Ovary (tissue), 7 donors: ENCODE measurements at regions not wholly inside any gene's neighbourhood (a gene's known extent, or its start where the extent isn't known, plus 50 kb on each side); places are given as distances from the start of the nearest gene placed in this dataset.

Source experiments
- DNase-seq, 5 donors: peaks; one replicate each; pipeline ENCODE4 v3.0.0-alpha.2; 2019 to 2020
- H3K27ac ChIP-seq, 2 donors: fragments of 200-600 bp; one replicate each; pipeline versions ENCODE4 v1.5.1 to v1.8.0; 2019 to 2022
- H3K27me3 ChIP-seq: fragments of 200-600 bp; one replicate; pipeline ENCODE4 v1.8.0; 2022
- H3K36me3 ChIP-seq: fragments of 200-600 bp; sonication (generic); one replicate; pipeline ENCODE4 v1.5.1; 2019
- H3K4me1 ChIP-seq: one replicate; pipeline ENCODE4 v1.8.1; 2013; ENCODE audit warnings: mild to moderate bottlenecking, moderate library complexity; ENCODE audit not compliant: insufficient read depth
- H3K4me3 ChIP-seq: fragments of 200-600 bp; sonication (generic); one replicate; pipeline ENCODE4 v1.5.1; 2017
- H3K9me3 ChIP-seq, 2 donors: fragments of 200-600 bp in 1 of 2; sonication (generic) in 1 of 2; one replicate each; pipeline versions ENCODE4 v1.5.1 to v1.8.1; 2013 to 2019; ENCODE audit warnings: mild to moderate bottlenecking in 1 of 2, moderate library complexity in 1 of 2
- EP300 ChIP-seq: sonication (generic); formaldehyde crosslinking; IDR thresholded peaks from one replicate; pipeline ENCODE4 v1.6.1; 2017; ENCODE audit warnings: antibody characterized with exemption
- POLR2A ChIP-seq: fragments of 450-650 bp; IDR thresholded peaks from one replicate; pipeline ENCODE4 v1.6.1; 2017; ENCODE audit warnings: antibody characterized with exemption, mild to moderate bottlenecking, moderate library complexity
- WGBS, 3 donors: extraction: QIAGEN DNeasy Blood & Tissue Kit in 1 of 3; methylation state at CpG; one replicate each; pipeline versions ENCODE4 v1.1.5 to v1.1.7; 2013 to 2017; 5-methylcytosine and 5-hydroxymethylcytosine counted together
- intact Hi-C, 4 donors: fragments of 100-400 bp; cut with DNase I; formaldehyde crosslinking; loops; one replicate each; pipeline versions ENCODE4 v1.11.0 to v1.15.1; 2022 to 2023
- TF ChIP-seq, protein P1 (sequence below), 3 donors: fragments of 450-650 bp in 2 of 3; fragments of 200-600 bp in 1 of 3; IDR thresholded peaks; one replicate each; pipeline versions ENCODE4 v1.5.1 to v1.8.0; 2016 to 2022; ENCODE audit warnings: antibody characterized with exemption in 3 of 3, mild to moderate bottlenecking in 1 of 3
- donor health status: DM: no; HTN: no; CAD: no; lungs with moderate emphysema.
- donor health status: DM: no; HTN: no; CAD: no.
- donor health status: Bipolar disorder and iron deficiency.
- donor health status: DM: no; HTN: no; CAD: no.
- donor health status: DM: yes; HTN: yes; CAD: no.

DNA sequence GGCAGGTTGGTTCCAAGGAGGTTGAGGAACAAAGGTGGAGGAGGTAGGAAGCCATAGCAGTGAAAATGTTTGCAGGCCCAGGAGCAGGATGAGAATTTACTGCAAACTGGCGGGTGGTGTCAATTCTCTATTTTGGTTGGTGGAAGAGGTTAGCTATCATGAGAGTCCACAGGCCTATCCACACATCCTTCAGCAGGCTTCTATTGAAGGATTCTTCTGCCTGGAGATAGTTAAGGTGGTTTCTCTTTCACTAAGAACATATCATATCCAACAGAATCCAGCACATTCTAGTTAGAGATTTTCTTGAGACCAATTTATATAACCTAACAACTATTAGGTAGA lies 68.9 kb upstream of the DYRK2 start:
- H3K36me3 ChIP-seq: no peaks in the 10 kb centered on the region
- DNase-seq: no peak
- no peaks in the 10 kb centered on the region for H3K27me3 ChIP-seq
- TF ChIP-seq, protein P1, sequence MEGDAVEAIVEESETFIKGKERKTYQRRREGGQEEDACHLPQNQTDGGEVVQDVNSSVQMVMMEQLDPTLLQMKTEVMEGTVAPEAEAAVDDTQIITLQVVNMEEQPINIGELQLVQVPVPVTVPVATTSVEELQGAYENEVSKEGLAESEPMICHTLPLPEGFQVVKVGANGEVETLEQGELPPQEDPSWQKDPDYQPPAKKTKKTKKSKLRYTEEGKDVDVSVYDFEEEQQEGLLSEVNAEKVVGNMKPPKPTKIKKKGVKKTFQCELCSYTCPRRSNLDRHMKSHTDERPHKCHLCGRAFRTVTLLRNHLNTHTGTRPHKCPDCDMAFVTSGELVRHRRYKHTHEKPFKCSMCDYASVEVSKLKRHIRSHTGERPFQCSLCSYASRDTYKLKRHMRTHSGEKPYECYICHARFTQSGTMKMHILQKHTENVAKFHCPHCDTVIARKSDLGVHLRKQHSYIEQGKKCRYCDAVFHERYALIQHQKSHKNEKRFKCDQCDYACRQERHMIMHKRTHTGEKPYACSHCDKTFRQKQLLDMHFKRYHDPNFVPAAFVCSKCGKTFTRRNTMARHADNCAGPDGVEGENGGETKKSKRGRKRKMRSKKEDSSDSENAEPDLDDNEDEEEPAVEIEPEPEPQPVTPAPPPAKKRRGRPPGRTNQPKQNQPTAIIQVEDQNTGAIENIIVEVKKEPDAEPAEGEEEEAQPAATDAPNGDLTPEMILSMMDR (IDR thresholded peaks at IDR 0.05): no peak
- TF ChIP-seq POLR2A: no peak
- TF ChIP-seq EP300: no peak
- intact Hi-C loops: no loop called here
- no peak overlapping the region for H3K4me3 ChIP-seq
- no peaks in the 10 kb centered on the region for H3K4me1 ChIP-seq
- WGBS, 3 donors: 94 to 97% (median 96%) methylated on average over 1 of the region's 1 CpG
- H3K27ac ChIP-seq: no peak overlapping the region
- no peaks in the 10 kb centered on the region for H3K9me3 ChIP-seq

DNA sequence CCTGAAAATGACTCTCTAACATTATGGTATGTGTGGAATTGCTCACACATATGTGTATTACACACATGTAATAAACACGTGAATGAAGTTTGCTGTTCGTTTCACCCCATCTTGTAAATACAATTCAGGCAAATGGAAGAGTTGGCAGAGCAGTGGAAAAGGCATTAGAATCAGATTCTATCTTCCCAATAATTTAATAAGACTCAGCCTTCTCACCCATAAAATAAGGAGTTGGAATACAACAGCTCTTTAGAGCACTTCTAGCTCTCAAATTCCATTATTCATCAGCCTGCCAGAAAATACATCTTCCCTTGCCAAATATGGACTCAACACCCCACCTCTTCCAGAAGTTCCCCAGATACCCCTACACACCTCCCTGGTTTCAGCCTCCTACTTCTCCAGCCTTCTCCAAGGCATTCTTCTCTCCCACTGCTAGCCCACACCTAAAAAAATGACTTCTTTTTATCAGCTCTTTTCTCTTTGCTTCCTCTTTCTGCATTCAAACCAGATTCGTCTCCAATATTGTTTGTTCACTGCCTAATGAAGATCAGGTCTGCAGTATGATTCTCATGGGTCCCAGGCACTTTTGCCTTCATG lies 66.2 kb upstream of the DYRK2 start:
- no peak for DNase-seq
- Histone ChIP-seq H3K4me1 (no peaks in the 10 kb centered on the region), H3K27me3 (no peaks in the 10 kb centered on the region), H3K9me3 (no peaks in the 10 kb centered on the region), H3K36me3 (no peaks in the 10 kb centered on the region), H3K4me3 (no peak overlapping the region), H3K27ac (no peak overlapping the region)
- WGBS, 3 donors: 52 to 58% (median 54%) methylated on average over 3 of the region's 3 CpGs
- TF ChIP-seq, protein P1 (IDR thresholded peaks at IDR 0.05): no peak
- TF ChIP-seq POLR2A (no peak), EP300 (no peak)
- intact Hi-C loops: no loop called here

DNA sequence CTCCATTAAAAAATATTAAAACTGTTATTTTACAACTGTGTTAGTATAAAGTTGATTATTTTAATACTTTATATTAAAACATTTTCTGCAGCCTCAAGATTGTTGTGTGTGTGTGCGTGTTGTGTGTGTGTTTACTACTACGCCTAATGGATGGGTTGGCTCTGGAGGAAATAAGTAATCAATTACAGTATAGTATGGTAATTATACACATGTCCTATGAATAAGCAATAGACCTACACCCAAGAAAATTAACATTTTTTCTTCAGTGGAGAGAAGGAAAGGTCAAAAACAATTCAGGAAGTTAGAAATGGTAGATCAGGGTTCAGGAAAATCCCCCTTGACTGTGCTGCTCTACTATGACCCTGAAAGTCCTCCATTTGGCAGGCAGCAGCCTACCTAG lies 65.7 kb upstream of the DYRK2 start:
- intact Hi-C loops: no loop called here
- Histone ChIP-seq H3K27ac (no peak overlapping the region), H3K4me3 (no peak overlapping the region), H3K36me3 (no peaks in the 10 kb centered on the region), H3K9me3 (no peaks in the 10 kb centered on the region), H3K4me1 (no peaks in the 10 kb centered on the region), H3K27me3 (no peaks in the 10 kb centered on the region)
- 95 to 99% (median 95%) methylated on average over 2 of the region's 2 CpGs for WGBS, 3 donors
- no peak for TF ChIP-seq POLR2A
- TF ChIP-seq, protein P1 (IDR thresholded peaks at IDR 0.05): no peak
- TF ChIP-seq EP300: no peak
- no peak for DNase-seq

DNA sequence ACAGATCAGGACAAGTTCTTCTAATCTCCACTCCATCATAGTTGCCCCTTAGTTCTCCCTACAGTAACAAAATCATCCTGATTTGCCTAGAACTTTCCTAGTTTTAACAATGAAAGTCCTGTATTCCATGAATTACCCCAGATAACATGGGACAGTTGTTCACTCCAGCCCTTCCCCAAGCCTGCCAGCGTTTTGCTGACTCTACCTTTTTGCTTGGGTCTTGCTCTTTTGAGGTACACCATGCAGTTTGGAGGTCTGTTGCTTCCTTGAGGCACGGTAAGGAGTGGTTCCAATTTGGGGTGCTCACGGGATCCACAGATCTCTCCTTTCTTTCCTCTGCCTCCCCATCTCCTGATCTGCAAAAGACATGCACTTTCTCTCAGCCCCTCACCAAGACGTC lies 61.6 kb upstream of the DYRK2 start:
- Histone ChIP-seq H3K9me3 (no peaks in the 10 kb centered on the region), H3K36me3 (no peaks in the 10 kb centered on the region), H3K27me3 (no peaks in the 10 kb centered on the region), H3K4me3 (no peak overlapping the region), H3K27ac (no peak overlapping the region), H3K4me1 (no peaks in the 10 kb centered on the region)
- no peak for TF ChIP-seq POLR2A
- TF ChIP-seq, protein P1 (IDR thresholded peaks at IDR 0.05): no peak
- no peak for TF ChIP-seq EP300
- WGBS, 3 donors: 85 to 91% (median 91%) methylated on average over 4 of the region's 4 CpGs
- no peak for DNase-seq
- intact Hi-C loops: no loop called here
